ENCODE measurements at regions not wholly inside any gene's neighbourhood (a gene's known extent, or its start where the extent isn't known, plus 50 kb on each side); places are given as distances from the start of the nearest gene placed in this dataset.

DNA sequence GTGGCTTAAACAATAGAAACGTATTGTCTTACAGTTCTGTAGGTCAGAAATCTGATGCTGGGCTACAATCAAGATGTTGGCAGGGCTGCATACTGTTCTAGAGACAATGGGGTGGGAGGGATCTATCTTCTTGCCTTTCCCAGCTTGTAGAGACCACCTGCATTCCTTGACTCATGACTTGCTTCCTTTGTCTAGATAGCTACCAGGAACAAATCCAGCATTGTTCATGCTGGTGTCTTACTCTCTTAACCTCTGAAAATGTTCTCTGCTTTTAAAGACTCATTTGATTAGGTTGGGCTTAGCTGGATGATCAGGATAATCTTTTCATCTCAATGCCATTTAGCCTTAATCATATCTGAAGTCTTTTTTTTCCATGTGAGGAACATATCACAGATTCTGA is 169.0 kb downstream of the ZNF330 start:
- TF ChIP-seq, protein P1, sequence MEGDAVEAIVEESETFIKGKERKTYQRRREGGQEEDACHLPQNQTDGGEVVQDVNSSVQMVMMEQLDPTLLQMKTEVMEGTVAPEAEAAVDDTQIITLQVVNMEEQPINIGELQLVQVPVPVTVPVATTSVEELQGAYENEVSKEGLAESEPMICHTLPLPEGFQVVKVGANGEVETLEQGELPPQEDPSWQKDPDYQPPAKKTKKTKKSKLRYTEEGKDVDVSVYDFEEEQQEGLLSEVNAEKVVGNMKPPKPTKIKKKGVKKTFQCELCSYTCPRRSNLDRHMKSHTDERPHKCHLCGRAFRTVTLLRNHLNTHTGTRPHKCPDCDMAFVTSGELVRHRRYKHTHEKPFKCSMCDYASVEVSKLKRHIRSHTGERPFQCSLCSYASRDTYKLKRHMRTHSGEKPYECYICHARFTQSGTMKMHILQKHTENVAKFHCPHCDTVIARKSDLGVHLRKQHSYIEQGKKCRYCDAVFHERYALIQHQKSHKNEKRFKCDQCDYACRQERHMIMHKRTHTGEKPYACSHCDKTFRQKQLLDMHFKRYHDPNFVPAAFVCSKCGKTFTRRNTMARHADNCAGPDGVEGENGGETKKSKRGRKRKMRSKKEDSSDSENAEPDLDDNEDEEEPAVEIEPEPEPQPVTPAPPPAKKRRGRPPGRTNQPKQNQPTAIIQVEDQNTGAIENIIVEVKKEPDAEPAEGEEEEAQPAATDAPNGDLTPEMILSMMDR (IDR thresholded peaks at IDR 0.05 in 8 of 11, conservative IDR thresholded peaks at IDR 0.05 in 3 of 11), result no peak
- TF ChIP-seq POLR2AphosphoS5 (IDR thresholded peaks at IDR 0.05) (no peak), POLR2A (IDR thresholded peaks at IDR 0.05) (no peak)
